OCI-LY1 (cell line): ENCODE measurements at regions not wholly inside any gene's neighbourhood (a gene's known extent, or its start where the extent isn't known, plus 50 kb on each side); places are given as distances from the start of the nearest gene placed in this dataset.

Experiments
- H2AFZ ChIP-seq: fragments of 200-600 bp; sonication (generic), shearing (Covaris generic); 2 replicates; pipeline ENCODE4 v1.6.0; 2014; ENCODE audit warnings: antibody characterized with exemption, mild to moderate bottlenecking, low read length
- H3F3A ChIP-seq: fragments of 200-600 bp; sonication (generic), shearing (Covaris generic); 2 replicates; pipeline ENCODE4 v1.6.0; 2014; ENCODE audit warnings: mild to moderate bottlenecking, antibody characterized with exemption, low read length, moderate library complexity; ENCODE audit not compliant: insufficient read depth
- H3K27ac ChIP-seq: fragments of 200-600 bp; sonication (generic); 2 replicates; pipeline ENCODE4 v1.5.1; 2014; ENCODE audit warnings: low read length, mixed run types, mild to moderate bottlenecking, low read depth; ENCODE audit not compliant: poor library complexity, severe bottlenecking
- H3K27me3 ChIP-seq: fragments of 200-600 bp; sonication (generic); 2 replicates; pipeline ENCODE4 v1.6.0; 2014; ENCODE audit warnings: antibody characterized with exemption, mild to moderate bottlenecking, low read length, moderate library complexity; ENCODE audit not compliant: insufficient read depth
- H3K36me3 ChIP-seq: fragments of 200-600 bp; sonication (generic); 2 replicates; pipeline ENCODE4 v1.6.1; 2014; ENCODE audit warnings: mild to moderate bottlenecking, antibody characterized with exemption, low read length, moderate library complexity, mixed read lengths; ENCODE audit not compliant: insufficient read depth
- H3K4me1 ChIP-seq: fragments of 200-600 bp; sonication (generic); 2 replicates; pipeline ENCODE4 v1.5.1; 2014; ENCODE audit warnings: mild to moderate bottlenecking, low read length, moderate library complexity; ENCODE audit not compliant: insufficient read depth, severe bottlenecking
- H3K4me2 ChIP-seq: fragments of 200-600 bp; sonication (generic), shearing (Covaris generic); 2 replicates; pipeline ENCODE4 v1.6.1; 2014; ENCODE audit warnings: low read length
- H3K4me3 ChIP-seq: fragments of 200-600 bp; sonication (generic); 2 replicates; pipeline ENCODE4 v1.5.1; 2014; ENCODE audit warnings: low read length, low read depth, mild to moderate bottlenecking, mixed read lengths; ENCODE audit not compliant: poor library complexity, severe bottlenecking
- H3K79me2 ChIP-seq: fragments of 200-600 bp; shearing (Covaris generic); 2 replicates; pipeline ENCODE4 v1.6.1; 2016; ENCODE audit warnings: mixed run types, low read length, mixed read lengths; ENCODE audit not compliant: insufficient read depth
- H3K9ac ChIP-seq: fragments of 200-600 bp; sonication (generic), shearing (Covaris generic); 2 replicates; pipeline ENCODE4 v1.6.1; 2014; ENCODE audit warnings: mild to moderate bottlenecking, low read length, mixed read lengths
- H3K9me2 ChIP-seq: fragments of 200-600 bp; sonication (generic), shearing (Covaris generic); 2 replicates; pipeline ENCODE4 v1.6.1; 2014; ENCODE audit warnings: low read depth, mild to moderate bottlenecking, low read length, mixed read lengths
- H3K9me3 ChIP-seq: fragments of 200-600 bp; shearing (Covaris generic); 2 replicates; pipeline ENCODE4 v1.6.1; 2014; ENCODE audit warnings: low read length, mixed read lengths
- H4K20me1 ChIP-seq: fragments of 200-600 bp; sonication (generic), shearing (Covaris generic); 2 replicates; pipeline ENCODE4 v1.6.0; 2016; ENCODE audit warnings: mild to moderate bottlenecking, low read length; ENCODE audit not compliant: insufficient read depth
- EZH2 ChIP-seq: fragments of 200-600 bp; sonication (generic), shearing (Covaris generic); IDR thresholded peaks from 2 replicates; pipeline ENCODE4 v1.8.0; 2017; ENCODE audit warnings: borderline replicate concordance, mixed run types, mild to moderate bottlenecking, antibody characterized with exemption, low read length, moderate library complexity, mixed read lengths
- TF ChIP-seq, protein P1 (sequence below): fragments of 200-600 bp; sonication (generic), shearing (Covaris generic); IDR thresholded peaks from 2 replicates; pipeline ENCODE4 v1.5.1; 2017; ENCODE audit warnings: mild to moderate bottlenecking, antibody characterized with exemption, low read length, moderate library complexity, mixed read lengths

DNA sequence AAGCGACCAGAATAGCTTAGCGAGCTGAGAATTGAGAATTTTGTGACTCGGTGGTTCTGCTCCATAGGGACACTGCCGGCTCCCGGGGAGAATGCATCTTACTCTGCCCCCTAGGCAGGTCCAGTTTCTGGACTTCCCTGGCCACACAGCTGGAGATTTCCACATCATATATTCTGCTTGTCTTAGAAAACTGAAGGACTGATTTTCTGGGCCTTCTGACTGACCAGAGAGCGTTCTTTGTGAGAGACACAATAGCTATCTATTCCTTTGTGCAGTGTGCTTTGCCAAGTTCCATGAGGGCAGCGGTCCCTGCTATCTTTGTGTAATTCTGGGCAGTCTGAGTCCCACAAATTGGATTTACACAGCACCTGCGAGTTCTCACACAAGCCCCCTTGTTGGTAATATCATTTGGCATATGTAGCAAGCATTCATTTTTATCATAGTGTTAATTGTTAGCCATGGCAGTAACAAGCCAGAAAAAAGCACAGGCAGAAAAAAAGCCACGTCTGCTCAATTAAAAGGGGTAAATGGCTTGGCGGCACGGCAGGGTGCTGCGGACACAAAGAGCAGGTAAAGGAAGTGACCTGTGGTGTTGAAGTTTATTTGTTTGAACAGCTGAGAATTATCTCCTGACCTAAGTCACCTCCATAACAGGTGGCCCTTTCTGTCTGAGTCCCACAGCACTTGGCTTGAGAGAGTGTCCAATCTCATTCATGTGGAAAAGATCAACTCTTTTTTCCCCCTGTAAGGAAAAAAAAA, 688.7 kb downstream of the TUSC7 start:
- H3K79me2 ChIP-seq, result no peaks in the 10 kb centered on the region
- H3K4me3 ChIP-seq, result no peak overlapping the region
- H3K9me2 ChIP-seq, result no peaks in the 10 kb centered on the region
- no peaks in the 10 kb centered on the region for H3F3A ChIP-seq
- H2AFZ ChIP-seq, result no peak overlapping the region
- no peak for TF ChIP-seq EZH2
- TF ChIP-seq, protein P1, sequence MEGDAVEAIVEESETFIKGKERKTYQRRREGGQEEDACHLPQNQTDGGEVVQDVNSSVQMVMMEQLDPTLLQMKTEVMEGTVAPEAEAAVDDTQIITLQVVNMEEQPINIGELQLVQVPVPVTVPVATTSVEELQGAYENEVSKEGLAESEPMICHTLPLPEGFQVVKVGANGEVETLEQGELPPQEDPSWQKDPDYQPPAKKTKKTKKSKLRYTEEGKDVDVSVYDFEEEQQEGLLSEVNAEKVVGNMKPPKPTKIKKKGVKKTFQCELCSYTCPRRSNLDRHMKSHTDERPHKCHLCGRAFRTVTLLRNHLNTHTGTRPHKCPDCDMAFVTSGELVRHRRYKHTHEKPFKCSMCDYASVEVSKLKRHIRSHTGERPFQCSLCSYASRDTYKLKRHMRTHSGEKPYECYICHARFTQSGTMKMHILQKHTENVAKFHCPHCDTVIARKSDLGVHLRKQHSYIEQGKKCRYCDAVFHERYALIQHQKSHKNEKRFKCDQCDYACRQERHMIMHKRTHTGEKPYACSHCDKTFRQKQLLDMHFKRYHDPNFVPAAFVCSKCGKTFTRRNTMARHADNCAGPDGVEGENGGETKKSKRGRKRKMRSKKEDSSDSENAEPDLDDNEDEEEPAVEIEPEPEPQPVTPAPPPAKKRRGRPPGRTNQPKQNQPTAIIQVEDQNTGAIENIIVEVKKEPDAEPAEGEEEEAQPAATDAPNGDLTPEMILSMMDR, result no peak
- H3K9me3 ChIP-seq, result no peaks in the 10 kb centered on the region
- H4K20me1 ChIP-seq, result no peaks in the 10 kb centered on the region
- no peaks in the 10 kb centered on the region for H3K36me3 ChIP-seq
- no peaks in the 10 kb centered on the region for H3K4me1 ChIP-seq
- H3K27ac ChIP-seq, result no peak overlapping the region
- H3K27me3 ChIP-seq, result no peaks in the 10 kb centered on the region
- H3K4me2 ChIP-seq, result no peak overlapping the region
- no peak overlapping the region for H3K9ac ChIP-seq

DNA sequence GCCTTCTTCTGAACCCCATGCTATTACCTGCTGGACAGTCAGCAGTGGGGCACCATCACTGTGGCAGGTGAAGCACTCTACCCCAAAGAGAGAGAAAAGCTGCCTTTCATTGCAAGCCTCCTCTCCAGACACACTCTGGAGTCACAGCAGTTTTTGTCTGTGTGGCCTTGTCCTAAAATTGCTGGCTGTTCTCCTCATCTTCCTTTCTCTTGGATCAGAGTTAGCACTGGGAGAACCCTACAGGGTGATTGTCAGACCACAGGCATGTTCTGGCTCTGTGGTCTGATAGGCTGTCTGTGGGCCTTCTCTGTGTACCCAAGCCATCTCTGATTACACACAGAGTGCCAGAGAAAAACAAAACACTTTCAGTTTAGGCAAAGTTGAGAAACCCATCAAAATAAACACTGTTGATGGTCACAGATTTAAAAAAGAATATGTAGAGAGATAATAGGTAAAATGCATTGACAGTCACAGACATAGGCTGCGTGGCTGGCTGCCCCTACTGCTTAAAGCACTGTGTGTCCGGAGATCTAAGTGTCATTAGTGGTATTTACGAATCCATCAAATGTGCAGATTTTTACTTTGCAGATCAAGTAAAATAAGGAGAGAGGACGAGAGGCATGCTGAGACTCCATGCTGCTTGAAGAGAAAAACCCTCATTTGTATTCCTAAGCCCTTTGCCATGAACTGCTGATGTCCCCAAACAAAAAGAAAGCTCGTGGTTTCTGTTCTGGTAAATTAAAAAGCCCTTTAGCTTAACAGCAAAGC, 689.9 kb downstream of the TUSC7 start:
- Histone ChIP-seq H3K79me2 (no peaks in the 10 kb centered on the region), H3K27ac (no peak overlapping the region), H2AFZ (no peak overlapping the region), H3K4me1 (no peaks in the 10 kb centered on the region), H3K9ac (no peak overlapping the region), H3K9me2 (no peaks in the 10 kb centered on the region), H4K20me1 (no peaks in the 10 kb centered on the region), H3F3A (no peaks in the 10 kb centered on the region), H3K4me2 (no peak overlapping the region), H3K4me3 (no peak overlapping the region), H3K36me3 (no peaks in the 10 kb centered on the region), H3K27me3 (no peaks in the 10 kb centered on the region), H3K9me3 (no peaks in the 10 kb centered on the region)
- TF ChIP-seq, protein P1, result no peak

DNA sequence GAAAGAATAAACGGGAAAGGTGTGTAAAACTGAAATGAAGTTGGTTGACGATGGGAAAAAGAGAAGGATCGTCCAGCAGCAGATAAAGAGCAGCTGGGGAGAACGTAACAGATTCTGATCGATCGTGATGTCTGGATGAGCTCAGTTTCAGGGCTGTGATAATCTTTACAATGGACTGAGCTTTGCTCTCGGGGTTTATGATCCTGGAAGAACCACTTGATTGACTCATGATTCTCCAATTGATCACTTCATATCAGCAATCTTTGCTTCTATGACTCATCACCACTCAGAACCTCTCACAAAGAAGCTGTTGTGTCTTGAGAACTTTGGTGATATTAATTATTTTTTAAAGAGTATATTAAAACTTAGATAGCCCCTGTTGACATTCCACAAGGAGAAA, 690.7 kb downstream of the TUSC7 start:
- Histone ChIP-seq H3K79me2 (no peaks in the 10 kb centered on the region), H3K4me1 (no peaks in the 10 kb centered on the region), H3K27me3 (no peaks in the 10 kb centered on the region), H3K9me3 (no peaks in the 10 kb centered on the region), H3K4me2 (no peak overlapping the region), H3K4me3 (no peak overlapping the region), H3K9ac (no peak overlapping the region), H3K36me3 (no peaks in the 10 kb centered on the region), H3F3A (no peaks in the 10 kb centered on the region), H2AFZ (no peak overlapping the region), H3K9me2 (no peaks in the 10 kb centered on the region), H4K20me1 (no peaks in the 10 kb centered on the region), H3K27ac (no peak overlapping the region)
- TF ChIP-seq, protein P1, result no peak
- no peak for TF ChIP-seq EZH2
